Liver (tissue), 8 donors: ENCODE measurements at regions not wholly inside any gene's neighbourhood (a gene's known extent, or its start where the extent isn't known, plus 50 kb on each side); places are given as distances from the start of the nearest gene placed in this dataset.

Experiments used
- DNase-seq: peaks from one replicate; pipeline ENCODE4 v3.0.0-alpha.2; 2017; ENCODE audit warnings: low spot score
- H3K27ac ChIP-seq, 2 donors: one replicate each; pipeline ENCODE4 v1.7.0; 2013; ENCODE audit warnings: inconsistent platforms in 2 of 2, low read length in 2 of 2, control low read depth in 1 of 2, low read depth in 1 of 2, mild to moderate bottlenecking in 1 of 2
- H3K27me3 ChIP-seq, 4 donors: one replicate each; pipeline versions ENCODE4 v1.6.1 to v1.7.0; 2013; ENCODE audit warnings: low read length in 3 of 4, inconsistent platforms in 1 of 4, mild to moderate bottlenecking in 1 of 4, moderate library complexity in 1 of 4; ENCODE audit not compliant: control insufficient read depth in 4 of 4, insufficient read depth in 4 of 4
- H3K36me3 ChIP-seq, 4 donors: one replicate each; pipeline versions ENCODE4 v1.6.1 to v1.7.0; 2013; ENCODE audit warnings: low read length in 3 of 4, mild to moderate bottlenecking in 3 of 4, low read depth in 1 of 4, moderate library complexity in 1 of 4; ENCODE audit not compliant: control insufficient read depth in 4 of 4, insufficient read depth in 3 of 4
- H3K4me1 ChIP-seq, 4 donors: one replicate each; pipeline versions ENCODE4 v1.6.1 to v1.7.0; 2013; ENCODE audit warnings: low read length in 3 of 4, mild to moderate bottlenecking in 3 of 4, moderate library complexity in 1 of 4; ENCODE audit not compliant: control insufficient read depth in 4 of 4, insufficient read depth in 4 of 4
- H3K4me3 ChIP-seq, 3 donors: one replicate each; pipeline versions ENCODE4 v1.6.1 to v1.7.0; 2013; ENCODE audit warnings: low read length in 3 of 3, control low read depth in 1 of 3, low read depth in 1 of 3, mild to moderate bottlenecking in 1 of 3
- H3K9ac ChIP-seq, 2 donors: one replicate each; pipeline ENCODE4 v1.7.0; 2013; ENCODE audit warnings: low read length in 2 of 2, mild to moderate bottlenecking in 2 of 2, moderate library complexity in 2 of 2, control low read depth in 1 of 2, low read depth in 1 of 2
- H3K9me3 ChIP-seq, 4 donors: one replicate each; pipeline versions ENCODE4 v1.6.1 to v1.7.0; 2013; ENCODE audit warnings: low read length in 3 of 4; ENCODE audit not compliant: control insufficient read depth in 4 of 4
- EGR1 ChIP-seq, 2 donors: IDR thresholded peaks; 2 replicates each; pipeline ENCODE4 v1.6.1; 2016 to 2018; ENCODE audit warnings: antibody characterized with exemption in 2 of 2, low read depth in 2 of 2
- FOXA1 ChIP-seq: IDR thresholded peaks from 2 replicates; pipeline ENCODE4 v1.6.1; 2016; ENCODE audit warnings: antibody characterized with exemption
- FOXA2 ChIP-seq: IDR thresholded peaks from 2 replicates; pipeline ENCODE4 v1.6.1; 2016; ENCODE audit warnings: antibody characterized with exemption
- GABPA ChIP-seq, 2 donors: IDR thresholded peaks in 1 of 2; conservative IDR thresholded peaks in 1 of 2; 2 replicates each; pipeline ENCODE4 v1.6.1; 2016; ENCODE audit warnings: antibody characterized with exemption in 2 of 2, mild to moderate bottlenecking in 1 of 2, moderate library complexity in 1 of 2
- HNF4A ChIP-seq, 2 donors: conservative IDR thresholded peaks; 2 replicates each; pipeline ENCODE4 v1.6.1; 2016; ENCODE audit warnings: antibody characterized with exemption in 2 of 2, mild to moderate bottlenecking in 2 of 2
- HNF4G ChIP-seq: IDR thresholded peaks from 2 replicates; pipeline ENCODE4 v1.6.1; 2016; ENCODE audit warnings: antibody characterized with exemption
- JUND ChIP-seq, 2 donors: IDR thresholded peaks; 2 replicates each; pipeline ENCODE4 v1.6.1; 2016; ENCODE audit warnings: antibody characterized with exemption in 2 of 2
- SP1 ChIP-seq: IDR thresholded peaks from 2 replicates; pipeline ENCODE4 v1.6.1; 2018; ENCODE audit warnings: antibody characterized with exemption, mild to moderate bottlenecking
- TAF1 ChIP-seq: conservative IDR thresholded peaks from 2 replicates; pipeline ENCODE4 v1.6.1; 2016; ENCODE audit warnings: antibody characterized with exemption, mild to moderate bottlenecking
- YY1 ChIP-seq: IDR thresholded peaks from 2 replicates; pipeline ENCODE4 v1.6.1; 2016; ENCODE audit warnings: antibody characterized with exemption, mild to moderate bottlenecking
- WGBS: extraction: QIAGEN DNeasy Blood & Tissue Kit; methylation state at CpG from one replicate; pipeline ENCODE4 v1.1.7; 2013; 5-methylcytosine and 5-hydroxymethylcytosine counted together
- TF ChIP-seq, protein P1 (sequence below): IDR thresholded peaks from 2 replicates; pipeline ENCODE4 v1.6.1; 2016; ENCODE audit warnings: antibody characterized with exemption
- TF ChIP-seq, protein P2 (sequence below): IDR thresholded peaks from 2 replicates; pipeline ENCODE4 v1.6.1; 2016; ENCODE audit warnings: antibody characterized with exemption
- TF ChIP-seq, protein P3 (sequence below): IDR thresholded peaks from 2 replicates; pipeline ENCODE4 v1.6.1; 2016; ENCODE audit warnings: antibody characterized with exemption
- TF ChIP-seq, protein P4 (sequence below): fragments of 150-350 bp; IDR thresholded peaks from 2 replicates; pipeline ENCODE4 v1.5.1; 2017; ENCODE audit warnings: improper control_type of control experiment, low read depth, low read length; ENCODE audit not compliant: missing input control
- TF ChIP-seq, protein P5 (sequence below): IDR thresholded peaks from 2 replicates; pipeline ENCODE4 v1.6.1; 2016; ENCODE audit warnings: antibody characterized with exemption, mild to moderate bottlenecking
- donor health status: healthy.
- donor health status: healthy.
- donor health status: healthy.
- donor health status: healthy.
- donor health status: healthy.

DNA sequence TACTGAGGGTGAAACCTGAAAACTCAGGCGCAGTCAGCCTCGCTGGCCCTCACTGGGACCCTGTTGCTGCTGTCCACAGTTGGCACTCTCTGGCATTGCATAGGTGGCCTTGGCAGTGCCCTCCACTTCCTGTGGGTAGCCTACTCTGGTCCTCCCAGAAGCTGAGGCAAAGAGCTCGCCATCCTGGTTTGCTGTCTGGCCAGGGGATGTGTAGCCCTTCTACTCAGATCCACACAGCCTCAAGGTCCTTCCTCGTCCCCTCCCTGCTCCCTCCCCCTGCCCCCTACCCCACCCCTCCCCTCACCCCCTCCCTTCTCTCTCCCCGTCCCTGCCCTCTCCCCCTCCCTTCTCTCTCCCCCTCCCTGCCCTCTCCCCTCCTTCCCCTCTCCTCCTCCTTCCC is 176.0 kb downstream of the OLFM1 start:
- no peak for DNase-seq
- H3K27ac ChIP-seq, result no peak overlapping the region
- no peak overlapping the region for H3K4me3 ChIP-seq
- 59% methylated on average over 5 of the region's 5 CpGs for WGBS
- TF ChIP-seq, protein P1, sequence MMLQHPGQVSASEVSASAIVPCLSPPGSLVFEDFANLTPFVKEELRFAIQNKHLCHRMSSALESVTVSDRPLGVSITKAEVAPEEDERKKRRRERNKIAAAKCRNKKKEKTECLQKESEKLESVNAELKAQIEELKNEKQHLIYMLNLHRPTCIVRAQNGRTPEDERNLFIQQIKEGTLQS, result no peak
- no peak for TF ChIP-seq EGR1 (IDR thresholded peaks at IDR 0.05; ENCODE audit: low read depth in 2 of 2)
- no peak for TF ChIP-seq YY1
- TF ChIP-seq, protein P2, sequence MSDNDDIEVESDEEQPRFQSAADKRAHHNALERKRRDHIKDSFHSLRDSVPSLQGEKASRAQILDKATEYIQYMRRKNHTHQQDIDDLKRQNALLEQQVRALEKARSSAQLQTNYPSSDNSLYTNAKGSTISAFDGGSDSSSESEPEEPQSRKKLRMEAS, result no peak
- no peak overlapping the region for H3K9ac ChIP-seq
- H3K4me1 ChIP-seq, result no peaks in the 10 kb centered on the region
- H3K36me3 ChIP-seq, result no peaks in the 10 kb centered on the region
- H3K9me3 ChIP-seq, result no peaks in the 10 kb centered on the region
- H3K27me3 ChIP-seq, result no peaks in the 10 kb centered on the region

DNA sequence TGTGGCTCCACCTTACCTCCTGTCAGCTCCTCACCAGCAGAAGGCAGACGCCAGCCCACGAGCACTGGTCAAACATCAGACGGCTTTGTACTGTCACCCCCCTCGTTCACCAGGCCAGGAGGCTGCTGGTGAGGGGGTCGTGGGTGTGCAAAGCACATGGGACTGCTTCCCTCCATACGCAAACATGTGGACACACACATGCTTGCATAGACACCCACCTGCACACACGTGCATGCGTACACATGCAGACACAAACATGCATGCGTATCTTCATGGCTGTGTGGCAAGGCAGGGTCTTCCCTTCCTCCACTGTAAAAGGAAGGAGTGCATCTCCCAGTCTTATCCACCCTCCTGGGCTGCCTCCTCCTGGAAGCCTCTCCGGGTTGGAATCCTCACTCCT is 178.5 kb downstream of the OLFM1 start:
- Histone ChIP-seq H3K36me3 (no peaks in the 10 kb centered on the region), H3K4me1 (no peaks in the 10 kb centered on the region), H3K27me3 (no peaks in the 10 kb centered on the region), H3K9me3 (no peaks in the 10 kb centered on the region), H3K4me3 (no peak overlapping the region), H3K27ac (no peak overlapping the region), H3K9ac (no peak overlapping the region)
- WGBS, result 57% methylated on average over 10 of the region's 10 CpGs
- TF ChIP-seq HNF4A (conservative IDR thresholded peaks at IDR 0.05) (no peak), GABPA (IDR thresholded peaks at IDR 0.05 in 1 of 2, conservative IDR thresholded peaks at IDR 0.05 in 1 of 2) (no peak), EGR1 (IDR thresholded peaks at IDR 0.05; ENCODE audit: low read depth in 2 of 2) (no peak), SP1 (no peak), JUND (IDR thresholded peaks at IDR 0.05) (no peak)
- TF ChIP-seq, protein P3, sequence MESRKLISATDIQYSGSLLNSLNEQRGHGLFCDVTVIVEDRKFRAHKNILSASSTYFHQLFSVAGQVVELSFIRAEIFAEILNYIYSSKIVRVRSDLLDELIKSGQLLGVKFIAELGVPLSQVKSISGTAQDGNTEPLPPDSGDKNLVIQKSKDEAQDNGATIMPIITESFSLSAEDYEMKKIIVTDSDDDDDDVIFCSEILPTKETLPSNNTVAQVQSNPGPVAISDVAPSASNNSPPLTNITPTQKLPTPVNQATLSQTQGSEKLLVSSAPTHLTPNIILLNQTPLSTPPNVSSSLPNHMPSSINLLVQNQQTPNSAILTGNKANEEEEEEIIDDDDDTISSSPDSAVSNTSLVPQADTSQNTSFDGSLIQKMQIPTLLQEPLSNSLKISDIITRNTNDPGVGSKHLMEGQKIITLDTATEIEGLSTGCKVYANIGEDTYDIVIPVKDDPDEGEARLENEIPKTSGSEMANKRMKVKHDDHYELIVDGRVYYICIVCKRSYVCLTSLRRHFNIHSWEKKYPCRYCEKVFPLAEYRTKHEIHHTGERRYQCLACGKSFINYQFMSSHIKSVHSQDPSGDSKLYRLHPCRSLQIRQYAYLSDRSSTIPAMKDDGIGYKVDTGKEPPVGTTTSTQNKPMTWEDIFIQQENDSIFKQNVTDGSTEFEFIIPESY, result no peak
- TF ChIP-seq, protein P4, sequence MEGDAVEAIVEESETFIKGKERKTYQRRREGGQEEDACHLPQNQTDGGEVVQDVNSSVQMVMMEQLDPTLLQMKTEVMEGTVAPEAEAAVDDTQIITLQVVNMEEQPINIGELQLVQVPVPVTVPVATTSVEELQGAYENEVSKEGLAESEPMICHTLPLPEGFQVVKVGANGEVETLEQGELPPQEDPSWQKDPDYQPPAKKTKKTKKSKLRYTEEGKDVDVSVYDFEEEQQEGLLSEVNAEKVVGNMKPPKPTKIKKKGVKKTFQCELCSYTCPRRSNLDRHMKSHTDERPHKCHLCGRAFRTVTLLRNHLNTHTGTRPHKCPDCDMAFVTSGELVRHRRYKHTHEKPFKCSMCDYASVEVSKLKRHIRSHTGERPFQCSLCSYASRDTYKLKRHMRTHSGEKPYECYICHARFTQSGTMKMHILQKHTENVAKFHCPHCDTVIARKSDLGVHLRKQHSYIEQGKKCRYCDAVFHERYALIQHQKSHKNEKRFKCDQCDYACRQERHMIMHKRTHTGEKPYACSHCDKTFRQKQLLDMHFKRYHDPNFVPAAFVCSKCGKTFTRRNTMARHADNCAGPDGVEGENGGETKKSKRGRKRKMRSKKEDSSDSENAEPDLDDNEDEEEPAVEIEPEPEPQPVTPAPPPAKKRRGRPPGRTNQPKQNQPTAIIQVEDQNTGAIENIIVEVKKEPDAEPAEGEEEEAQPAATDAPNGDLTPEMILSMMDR, result no peak
- DNase-seq, result no peak

DNA sequence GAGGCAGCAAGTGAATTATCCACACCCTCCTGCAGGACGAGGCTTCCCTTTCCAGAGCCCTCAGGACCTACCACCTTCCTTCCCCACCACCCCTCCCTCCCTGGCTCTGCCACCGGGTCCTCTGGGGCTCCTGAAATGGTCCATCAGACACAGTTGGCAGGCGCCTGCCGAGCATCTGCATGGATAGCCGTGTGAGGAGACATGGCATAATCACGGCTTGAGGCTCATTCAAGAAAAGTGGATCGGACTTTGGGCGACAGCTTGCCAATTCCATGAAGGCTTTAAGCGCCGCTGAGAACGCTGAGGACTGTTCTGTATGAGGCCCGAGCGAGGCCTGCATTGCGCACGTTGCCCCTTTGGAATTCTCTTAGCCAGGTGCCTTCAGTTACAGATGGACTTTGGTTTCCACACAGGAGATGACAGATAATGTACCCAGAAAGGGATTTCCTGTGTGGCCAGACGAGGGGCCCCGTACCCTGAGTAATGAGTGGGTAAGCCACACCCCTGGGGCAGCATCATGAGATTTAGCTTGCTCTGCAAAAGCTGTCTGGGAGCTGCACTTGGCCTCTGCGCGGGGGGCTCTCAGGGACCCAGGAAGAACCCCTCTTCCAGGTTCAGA is 179.8 kb downstream of the OLFM1 start:
- 73% methylated on average over 19 of the region's 19 CpGs for WGBS
- no peaks in the 10 kb centered on the region for H3K9me3 ChIP-seq
- TF ChIP-seq JUND (IDR thresholded peaks at IDR 0.05) (no peak), FOXA2 (no peak), FOXA1 (no peak), HNF4A (conservative IDR thresholded peaks at IDR 0.05) (no peak), TAF1 (no peak), HNF4G (no peak)
- TF ChIP-seq, protein P3, result no peak
- TF ChIP-seq, protein P4, result no peak
- TF ChIP-seq, protein P5, sequence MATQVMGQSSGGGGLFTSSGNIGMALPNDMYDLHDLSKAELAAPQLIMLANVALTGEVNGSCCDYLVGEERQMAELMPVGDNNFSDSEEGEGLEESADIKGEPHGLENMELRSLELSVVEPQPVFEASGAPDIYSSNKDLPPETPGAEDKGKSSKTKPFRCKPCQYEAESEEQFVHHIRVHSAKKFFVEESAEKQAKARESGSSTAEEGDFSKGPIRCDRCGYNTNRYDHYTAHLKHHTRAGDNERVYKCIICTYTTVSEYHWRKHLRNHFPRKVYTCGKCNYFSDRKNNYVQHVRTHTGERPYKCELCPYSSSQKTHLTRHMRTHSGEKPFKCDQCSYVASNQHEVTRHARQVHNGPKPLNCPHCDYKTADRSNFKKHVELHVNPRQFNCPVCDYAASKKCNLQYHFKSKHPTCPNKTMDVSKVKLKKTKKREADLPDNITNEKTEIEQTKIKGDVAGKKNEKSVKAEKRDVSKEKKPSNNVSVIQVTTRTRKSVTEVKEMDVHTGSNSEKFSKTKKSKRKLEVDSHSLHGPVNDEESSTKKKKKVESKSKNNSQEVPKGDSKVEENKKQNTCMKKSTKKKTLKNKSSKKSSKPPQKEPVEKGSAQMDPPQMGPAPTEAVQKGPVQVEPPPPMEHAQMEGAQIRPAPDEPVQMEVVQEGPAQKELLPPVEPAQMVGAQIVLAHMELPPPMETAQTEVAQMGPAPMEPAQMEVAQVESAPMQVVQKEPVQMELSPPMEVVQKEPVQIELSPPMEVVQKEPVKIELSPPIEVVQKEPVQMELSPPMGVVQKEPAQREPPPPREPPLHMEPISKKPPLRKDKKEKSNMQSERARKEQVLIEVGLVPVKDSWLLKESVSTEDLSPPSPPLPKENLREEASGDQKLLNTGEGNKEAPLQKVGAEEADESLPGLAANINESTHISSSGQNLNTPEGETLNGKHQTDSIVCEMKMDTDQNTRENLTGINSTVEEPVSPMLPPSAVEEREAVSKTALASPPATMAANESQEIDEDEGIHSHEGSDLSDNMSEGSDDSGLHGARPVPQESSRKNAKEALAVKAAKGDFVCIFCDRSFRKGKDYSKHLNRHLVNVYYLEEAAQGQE, result no peak

More for the DNA sequence above, 179.8 kb downstream of the OLFM1 start:
- no peaks in the 10 kb centered on the region for H3K27me3 ChIP-seq
- no peak overlapping the region for H3K27ac ChIP-seq
- H3K9ac ChIP-seq, result no peak overlapping the region
- H3K4me3 ChIP-seq, result no peak overlapping the region
- DNase-seq, result no peak
- H3K4me1 ChIP-seq, result no peaks in the 10 kb centered on the region
- H3K36me3 ChIP-seq, result no peaks in the 10 kb centered on the region
